ENCODE measurements at regions not wholly inside any gene's neighbourhood (a gene's known extent, or its start where the extent isn't known, plus 50 kb on each side); places are given as distances from the start of the nearest gene placed in this dataset.

DNA sequence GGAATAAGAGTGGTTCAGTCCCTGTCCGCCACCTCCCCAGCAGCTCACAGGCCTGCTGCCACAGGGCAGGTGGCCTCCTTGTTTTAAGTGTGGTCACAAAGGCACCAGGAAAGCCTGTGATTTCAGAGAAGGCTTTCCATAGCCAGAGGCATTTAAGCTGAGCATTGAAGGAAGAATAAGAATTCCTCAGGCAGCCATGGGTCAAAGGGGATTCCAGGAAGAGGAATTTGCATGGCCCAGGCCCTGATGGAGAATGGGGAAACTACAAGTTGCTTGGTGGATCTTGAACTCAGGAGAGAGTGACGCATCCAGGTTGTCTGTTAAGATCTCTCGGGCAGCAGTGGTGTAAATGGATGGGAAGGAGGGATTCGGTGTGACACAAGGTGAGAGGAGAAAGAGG lies 66.7 kb downstream of the KLHDC7A start:
- no peak overlapping the region for H3K4me3 ChIP-seq (ENCODE audit: low read length in 3 of 3)
- H3K4me1 ChIP-seq (ENCODE audit: control insufficient read depth in 2 of 3, insufficient read depth in 2 of 3, low read depth in 1 of 3, low read length in 3 of 3), result no peaks in the 10 kb centered on the region
- H3K27me3 ChIP-seq (ENCODE audit: control insufficient read depth, insufficient read depth, low read length), result peaks cover 6% of the 10 kb centered on the region
- FAIRE-seq (no peak), DNase-seq (no peak)
- no peak overlapping the region for H3K9ac ChIP-seq (ENCODE audit: low read length in 3 of 3)
- TF ChIP-seq CTCF (IDR thresholded peaks at IDR 0.05; ENCODE audit: borderline replicate concordance, extremely low read depth, insufficient read depth), result no peak
- H3K36me3 ChIP-seq (ENCODE audit: control insufficient read depth in 2 of 3, insufficient read depth in 3 of 3, low read length in 3 of 3), result no peaks in the 10 kb centered on the region
- no peak overlapping the region for H3K27ac ChIP-seq (ENCODE audit: low read depth in 2 of 2, low read length in 2 of 2)
- no peaks in the 10 kb centered on the region for H3K9me3 ChIP-seq (ENCODE audit: control insufficient read depth in 2 of 3, insufficient read depth in 1 of 3, low read length in 3 of 3)
- intact Hi-C loops (cut with DNase I), result no loop called here

DNA sequence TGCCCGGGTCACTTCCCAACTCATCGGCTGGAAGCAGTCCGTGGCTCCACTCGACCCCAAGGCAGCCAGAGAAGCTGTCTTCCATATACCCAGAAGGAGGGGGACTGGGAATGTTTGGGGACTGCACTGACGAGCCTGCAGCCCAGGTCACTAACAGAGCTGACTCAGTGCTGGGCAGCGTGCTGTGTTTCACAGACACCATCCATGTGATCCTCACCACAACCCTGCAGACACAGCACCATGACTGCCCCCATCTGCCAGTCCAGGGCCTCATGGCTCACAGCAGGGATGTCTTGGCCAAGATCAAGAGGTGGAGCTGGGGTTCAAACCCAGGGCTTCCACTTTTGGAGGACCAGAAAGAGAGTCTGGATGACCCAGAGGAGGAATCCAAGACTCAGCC lies 67.9 kb downstream of the KLHDC7A start:
- FAIRE-seq, result no peak
- peaks cover 2% of the 10 kb centered on the region for H3K27me3 ChIP-seq (ENCODE audit: control insufficient read depth, insufficient read depth, low read length)
- intact Hi-C loops (cut with DNase I), result no loop called here

DNA sequence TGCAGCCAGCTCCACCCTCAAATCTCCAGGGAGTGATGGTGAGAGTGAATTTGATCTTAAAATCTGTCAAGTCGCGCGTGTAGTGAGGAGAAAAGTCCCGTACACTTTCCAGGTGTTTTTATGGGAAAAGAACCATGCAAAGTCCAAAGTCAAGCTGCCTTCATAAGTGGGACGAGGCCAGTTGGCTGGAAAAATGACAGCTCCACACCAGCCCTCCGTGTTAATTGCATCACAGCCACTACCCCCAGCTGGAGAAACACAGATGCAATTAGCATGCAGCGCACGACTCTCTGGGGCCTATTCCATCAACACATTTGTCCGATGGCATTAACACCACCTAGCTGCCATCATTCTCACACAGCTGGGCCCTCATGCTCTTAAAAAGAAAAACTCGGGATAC lies 68.4 kb downstream of the KLHDC7A start:
- TF ChIP-seq CTCF (IDR thresholded peaks at IDR 0.05; ENCODE audit: borderline replicate concordance, extremely low read depth, insufficient read depth), result no peak
- no peak for DNase-seq
- peaks cover 2% of the 10 kb centered on the region for H3K27me3 ChIP-seq (ENCODE audit: control insufficient read depth, insufficient read depth, low read length)

More for the DNA sequence above, 67.9 kb downstream of the KLHDC7A start:
- Histone ChIP-seq H3K9ac (ENCODE audit: low read length in 3 of 3) (no peak overlapping the region), H3K27ac (ENCODE audit: low read depth in 2 of 2, low read length in 2 of 2) (no peak overlapping the region), H3K9me3 (ENCODE audit: control insufficient read depth in 2 of 3, insufficient read depth in 1 of 3, low read length in 3 of 3) (no peaks in the 10 kb centered on the region), H3K4me1 (ENCODE audit: control insufficient read depth in 2 of 3, insufficient read depth in 2 of 3, low read depth in 1 of 3, low read length in 3 of 3) (no peaks in the 10 kb centered on the region), H3K36me3 (ENCODE audit: control insufficient read depth in 2 of 3, insufficient read depth in 3 of 3, low read length in 3 of 3) (no peaks in the 10 kb centered on the region), H3K4me3 (ENCODE audit: low read length in 3 of 3) (no peak overlapping the region)
- DNase-seq, result no peak
- no peak for TF ChIP-seq CTCF (IDR thresholded peaks at IDR 0.05; ENCODE audit: borderline replicate concordance, extremely low read depth, insufficient read depth)

DNA sequence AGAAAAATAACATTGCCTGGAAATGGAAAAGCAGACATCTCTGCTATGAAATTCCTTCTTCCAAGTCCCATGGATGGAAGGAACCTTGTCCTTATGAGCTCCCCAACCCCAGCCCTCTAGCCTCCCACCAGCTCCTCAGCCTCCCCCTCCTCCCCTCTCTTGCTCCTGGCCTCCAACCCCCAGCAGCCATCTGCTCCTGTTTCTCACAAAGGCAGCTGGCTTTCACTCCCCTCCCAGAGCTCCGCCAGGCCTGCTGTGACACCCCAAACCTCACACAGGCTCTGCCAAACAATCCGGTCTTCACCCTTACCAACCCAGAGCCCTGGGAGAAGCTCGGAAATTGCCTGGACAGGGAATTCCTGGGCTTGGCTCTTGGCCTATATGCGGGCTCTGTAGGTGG lies 69.2 kb downstream of the KLHDC7A start:
- no peak overlapping the region for H3K27ac ChIP-seq (ENCODE audit: low read depth in 2 of 2, low read length in 2 of 2)
- FAIRE-seq, result no peak
- no peak overlapping the region for H3K4me3 ChIP-seq (ENCODE audit: low read length in 3 of 3)
- no peak overlapping the region for H3K9ac ChIP-seq (ENCODE audit: low read length in 3 of 3)
- H3K4me1 ChIP-seq (ENCODE audit: control insufficient read depth in 2 of 3, insufficient read depth in 2 of 3, low read depth in 1 of 3, low read length in 3 of 3), result no peaks in the 10 kb centered on the region
- no peak for TF ChIP-seq CTCF (IDR thresholded peaks at IDR 0.05; ENCODE audit: borderline replicate concordance, extremely low read depth, insufficient read depth)
- H3K36me3 ChIP-seq (ENCODE audit: control insufficient read depth in 2 of 3, insufficient read depth in 3 of 3, low read length in 3 of 3), result no peaks in the 10 kb centered on the region
- no peak for DNase-seq
- no peaks in the 10 kb centered on the region for H3K9me3 ChIP-seq (ENCODE audit: control insufficient read depth in 2 of 3, insufficient read depth in 1 of 3, low read length in 3 of 3)
- H3K27me3 ChIP-seq (ENCODE audit: control insufficient read depth, insufficient read depth, low read length), result peaks cover 2% of the 10 kb centered on the region
- intact Hi-C loops (cut with DNase I), result no loop called here

More for the DNA sequence above, 68.4 kb downstream of the KLHDC7A start:
- H3K9ac ChIP-seq (ENCODE audit: low read length in 3 of 3), result no peak overlapping the region
- no peaks in the 10 kb centered on the region for H3K4me1 ChIP-seq (ENCODE audit: control insufficient read depth in 2 of 3, insufficient read depth in 2 of 3, low read depth in 1 of 3, low read length in 3 of 3)
- intact Hi-C loops (cut with DNase I), result no loop called here
- no peak for FAIRE-seq
- no peaks in the 10 kb centered on the region for H3K36me3 ChIP-seq (ENCODE audit: control insufficient read depth in 2 of 3, insufficient read depth in 3 of 3, low read length in 3 of 3)
- H3K9me3 ChIP-seq (ENCODE audit: control insufficient read depth in 2 of 3, insufficient read depth in 1 of 3, low read length in 3 of 3), result no peaks in the 10 kb centered on the region
- H3K27ac ChIP-seq (ENCODE audit: low read depth in 2 of 2, low read length in 2 of 2), result no peak overlapping the region
- no peak overlapping the region for H3K4me3 ChIP-seq (ENCODE audit: low read length in 3 of 3)

All from kidney (tissue), 13 donors.